Amygdala (tissue), 56 donors: ENCODE measurements at regions not wholly inside any gene's neighbourhood (a gene's known extent, or its start where the extent isn't known, plus 50 kb on each side); places are given as distances from the start of the nearest gene placed in this dataset.
A peak's percentile ranks its signal among the peaks of the same experiment; 100 is the strongest.

ENCODE experiments used
- DNase-seq, 56 donors: peaks; one replicate each; lab custom pipeline; 2025; lab: John Stamatoyannopoulos, UW

DNA sequence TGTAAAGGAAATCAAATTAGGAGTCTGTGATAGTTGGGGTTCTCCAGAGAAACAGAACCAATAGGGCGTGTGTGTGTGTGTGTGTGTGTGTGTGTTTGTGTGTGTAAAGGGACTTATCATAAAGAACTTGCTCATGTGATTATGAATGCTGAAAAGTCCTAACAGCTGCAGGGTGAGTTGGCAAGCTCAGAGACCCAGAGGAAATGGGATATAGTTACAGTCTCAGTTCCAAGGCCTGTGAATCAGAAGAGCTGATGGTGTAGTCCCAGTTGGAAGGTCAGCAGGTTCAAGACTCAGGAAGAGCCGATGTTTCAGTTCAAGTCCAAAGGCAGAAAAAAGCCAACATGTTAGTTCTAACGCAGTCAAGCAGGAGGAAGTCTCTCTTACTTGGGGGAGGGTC, 214.2 kb downstream of the ELAVL2 start:
- DNase-seq: no peak

DNA sequence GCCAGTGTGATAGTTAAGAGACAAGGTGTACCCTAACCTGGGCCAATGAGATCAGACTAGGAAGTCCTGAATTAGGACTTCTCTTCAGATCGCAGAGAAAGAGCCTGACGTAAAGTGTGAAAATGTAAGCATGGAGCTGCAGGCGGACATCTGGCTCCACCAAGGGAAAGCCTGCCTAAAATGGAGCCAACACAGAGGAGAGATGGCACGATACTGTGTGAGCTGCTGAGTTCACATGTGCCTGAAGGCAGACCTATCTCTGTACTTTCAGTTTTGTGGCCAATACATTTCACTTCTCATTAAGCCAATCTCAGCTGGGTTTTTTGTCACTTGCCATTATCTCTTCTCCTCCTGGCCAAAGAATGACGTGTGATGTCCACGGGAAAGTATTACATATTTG, 210.5 kb downstream of the ELAVL2 start:
- DNase-seq: no peak

DNA sequence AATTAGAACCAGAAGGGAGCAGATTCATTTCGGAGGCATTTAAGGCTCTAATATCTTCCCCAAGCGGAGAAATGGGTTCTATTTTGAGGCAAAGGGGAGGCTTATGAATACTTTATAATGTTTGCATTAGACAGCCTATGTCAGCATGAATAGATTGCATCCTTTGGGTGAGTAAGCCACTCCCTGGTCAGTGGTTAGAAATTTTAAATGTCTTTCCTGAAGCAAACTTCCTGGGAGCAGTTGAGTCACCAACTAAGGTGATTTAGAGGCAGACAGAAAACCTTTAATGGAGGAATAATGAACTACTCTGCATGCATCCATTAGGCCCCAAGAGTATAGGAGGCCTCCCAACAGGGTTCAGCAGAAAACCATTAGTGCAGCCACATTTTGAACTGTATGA, 204.9 kb downstream of the ELAVL2 start:
- no peak for DNase-seq

DNA sequence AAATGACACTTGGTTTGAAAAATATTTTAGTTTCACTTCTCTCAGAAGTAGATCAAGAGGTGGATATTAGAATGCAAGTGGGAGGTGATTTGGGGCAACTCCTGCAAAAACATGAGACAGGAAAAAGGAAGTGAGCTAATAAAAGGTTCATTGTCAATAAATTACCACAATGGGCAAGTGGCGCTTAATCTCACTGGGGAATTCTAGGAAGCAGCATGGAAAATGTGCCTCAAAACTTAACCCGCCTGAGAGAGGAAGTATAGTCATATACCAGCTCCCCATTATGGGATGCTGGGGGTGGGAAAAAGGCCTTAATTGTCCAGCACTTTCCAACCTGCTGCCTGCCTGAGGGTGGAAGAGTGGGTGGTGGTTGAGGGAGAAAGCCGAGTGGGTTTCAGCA, 204.1 kb downstream of the ELAVL2 start:
- DNase-seq: no peak

DNA sequence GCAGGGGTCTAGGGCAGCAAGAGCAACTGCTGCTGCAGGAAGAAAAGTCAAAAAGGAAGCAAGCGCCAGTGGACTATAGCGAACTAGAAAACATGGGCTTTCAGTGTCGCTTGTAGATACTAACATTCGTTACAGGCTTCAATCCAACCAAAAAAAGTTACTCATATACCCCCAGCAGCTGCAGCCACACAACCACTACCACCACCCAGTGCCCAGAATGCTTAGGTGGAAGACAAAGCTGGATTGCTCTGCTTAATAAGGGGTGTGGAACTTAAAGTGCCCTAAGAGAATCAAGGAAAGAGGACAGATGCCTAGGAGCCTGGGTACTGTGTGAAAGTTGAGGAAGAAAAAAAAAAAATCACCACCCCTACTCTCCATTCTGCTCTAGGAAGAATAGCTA, 203.6 kb downstream of the ELAVL2 start:
- DNase-seq: no peak

DNA sequence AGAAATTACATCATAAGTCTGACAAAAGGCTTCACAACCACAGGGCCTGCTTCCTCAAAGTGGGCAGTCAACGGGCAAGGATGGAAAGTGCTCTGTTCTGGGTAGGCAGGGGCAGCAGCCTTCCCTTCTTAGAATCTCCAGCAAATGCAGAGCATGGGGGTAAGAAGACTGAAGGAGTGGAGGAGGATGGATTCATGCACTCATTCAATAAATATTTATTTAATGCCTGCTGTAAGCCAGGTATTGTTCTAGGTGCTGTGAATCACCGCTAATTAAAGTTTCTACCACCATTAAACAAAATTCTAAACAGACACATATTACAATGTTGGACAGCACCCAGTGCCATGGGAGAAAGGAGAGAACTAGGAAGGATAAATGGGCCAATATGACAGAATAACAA, 195.6 kb downstream of the ELAVL2 start:
- no peak for DNase-seq

DNA sequence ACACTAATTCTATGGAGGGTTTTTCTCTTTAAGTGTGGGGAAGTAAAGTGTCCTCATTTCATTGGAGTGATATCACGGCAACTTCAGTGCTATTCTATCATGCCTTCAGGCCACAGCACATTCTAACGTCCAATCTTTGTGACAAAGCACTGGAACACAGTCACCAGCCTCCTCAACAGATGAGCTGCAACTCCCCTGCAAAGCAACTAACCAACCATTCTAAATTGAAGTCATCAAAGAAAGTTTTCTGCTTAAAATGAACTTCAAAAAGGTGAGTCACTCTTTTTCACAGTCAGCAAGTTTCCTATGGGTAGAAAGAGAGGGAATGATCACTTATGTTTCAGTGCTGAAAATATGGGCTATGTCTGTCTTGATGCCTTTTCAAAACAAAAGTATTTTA, 190.8 kb downstream of the ELAVL2 start:
- no peak for DNase-seq

DNA sequence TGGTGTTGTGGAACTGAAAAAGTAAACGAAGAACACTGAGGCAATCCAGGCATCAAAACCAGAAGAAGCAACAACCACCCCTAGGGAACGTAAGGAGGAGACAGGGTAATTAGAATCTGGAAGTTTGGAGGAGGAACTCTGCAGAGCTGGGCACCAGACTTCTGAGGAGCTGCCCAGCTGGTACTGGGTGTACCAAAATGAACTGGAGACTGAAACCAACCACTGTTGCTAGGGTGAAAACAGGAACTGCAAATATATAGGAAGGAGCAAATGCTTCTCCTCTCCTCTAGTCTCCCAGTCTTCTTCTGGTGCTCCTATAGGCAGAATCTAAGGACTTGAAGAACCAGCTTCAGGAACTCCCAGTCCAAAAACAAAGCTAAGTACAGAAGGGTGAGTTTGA, 189.8 kb downstream of the ELAVL2 start:
- peak in 2 of 56 donors; percentile 1 for DNase-seq

DNA sequence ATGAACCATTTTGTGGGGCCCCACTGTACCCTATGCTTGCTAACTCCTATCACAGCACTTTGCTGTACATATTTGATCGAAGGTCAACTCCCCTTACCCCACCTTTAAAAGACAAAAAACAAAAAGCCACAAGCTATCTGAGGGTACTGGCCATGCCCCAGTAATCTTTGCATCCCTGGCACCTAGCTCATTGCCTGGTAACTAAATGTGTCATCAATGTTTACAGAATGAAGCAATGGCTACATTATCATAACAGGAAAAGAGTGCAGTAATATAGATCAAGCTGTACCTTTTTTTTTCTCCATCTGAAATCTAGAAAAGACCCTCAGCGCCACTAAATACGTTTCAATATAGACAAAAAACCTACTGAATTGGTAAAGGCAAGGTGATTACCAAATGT, 188.0 kb downstream of the ELAVL2 start:
- DNase-seq: no peak

DNA sequence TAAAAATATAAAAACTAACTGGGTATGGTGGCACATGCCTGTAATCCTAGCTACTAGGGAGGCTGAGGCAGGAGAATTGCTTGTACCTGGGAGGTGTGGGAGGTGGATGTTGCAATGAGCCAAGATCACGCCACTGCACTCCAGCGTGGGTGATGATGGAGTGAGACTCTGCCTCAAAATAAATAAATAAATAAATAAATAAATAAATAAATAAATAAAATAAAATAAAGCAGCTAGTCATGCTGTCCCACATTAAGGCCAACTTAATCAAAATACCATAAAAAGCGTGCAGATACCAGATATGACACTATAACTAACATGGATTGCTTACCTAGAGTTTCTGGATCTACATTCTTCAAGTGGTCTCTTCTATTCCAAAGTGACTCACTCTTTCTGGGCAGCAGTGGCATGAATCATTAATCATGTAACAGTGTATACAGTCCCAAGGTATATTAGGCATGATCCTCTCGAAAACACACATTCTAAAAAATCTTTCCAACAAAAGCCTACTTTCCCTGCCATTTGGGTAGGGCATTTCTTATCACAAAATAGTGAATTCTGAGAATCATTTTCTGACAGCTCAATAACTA, 187.1 kb downstream of the ELAVL2 start:
- no peak for DNase-seq
